ENCODE measurements at regions not wholly inside any gene's neighbourhood (a gene's known extent, or its start where the extent isn't known, plus 50 kb on each side); places are given as distances from the start of the nearest gene placed in this dataset.

- TF ChIP-seq CTCF (IDR thresholded peaks at IDR 0.05) (peak; percentile 45), EZH2 (IDR thresholded peaks at IDR 0.05) (no peak), EZH2phosphoT487 (IDR thresholded peaks at IDR 0.05) (no peak)
These were observed 82.8 kb downstream of the TMEM17 start for GRCh38 chr2:62423235-62423634.
